ENCODE measurements at regions not wholly inside any gene's neighbourhood (a gene's known extent, or its start where the extent isn't known, plus 50 kb on each side); places are given as distances from the start of the nearest gene placed in this dataset.

DNA sequence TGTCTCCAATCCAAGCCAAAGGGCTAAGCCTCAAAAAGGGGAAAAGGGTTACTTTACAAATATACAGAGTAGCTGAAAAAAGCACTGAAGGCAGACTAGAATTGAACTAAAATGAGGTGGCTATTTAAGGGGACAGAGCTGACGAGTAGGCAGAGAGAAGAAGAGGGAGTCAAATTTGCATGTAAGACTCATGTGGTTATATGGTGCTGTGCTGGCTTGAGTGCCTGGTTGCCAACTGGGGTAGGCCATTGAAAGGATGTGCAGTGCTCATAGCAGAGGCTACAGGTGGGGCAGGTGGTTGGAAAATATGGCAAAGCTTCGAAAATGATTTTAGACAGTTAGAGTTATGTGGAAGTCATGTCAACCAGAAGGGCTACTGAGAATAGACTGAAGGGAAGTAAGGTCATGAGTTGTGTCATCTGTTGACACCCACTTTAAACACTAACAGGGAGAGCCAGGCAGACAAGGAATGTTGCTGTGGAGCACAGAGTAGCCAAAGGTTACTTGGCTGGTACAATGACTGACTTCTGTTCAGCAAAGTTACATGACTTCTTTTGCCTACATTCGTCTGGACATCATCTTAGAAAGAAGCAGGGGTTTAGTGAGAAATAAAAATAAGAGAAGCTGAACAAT lies 1210.4 kb downstream of the ADGRL3 start:
- DNase-seq (no peak), ATAC-seq (replicated peaks in 1 of 4) (no peak)
- no peaks in the 10 kb centered on the region for H3K27me3 ChIP-seq (replicated peaks in 1 of 2; ENCODE audit: control insufficient read depth in 2 of 2, extremely low read depth in 1 of 2, insufficient read depth in 2 of 2, low read length in 1 of 2)
- H3K4me3 ChIP-seq (ENCODE audit: control insufficient read depth in 1 of 2, extremely low read depth in 1 of 2, low read length in 1 of 2) = no peak overlapping the region
- no peaks in the 10 kb centered on the region for H3K4me1 ChIP-seq (ENCODE audit: control insufficient read depth in 1 of 2, extremely low read depth in 1 of 2, insufficient read depth in 2 of 2, low read length in 2 of 2)
- Mint-ChIP-seq H3K4me3 (no peak overlapping the region), H3K9me3 (peaks cover 12 to 19% (median 15%) of the 10 kb centered on the region in 3 donors), H3K4me1 (no peaks in the 10 kb centered on the region), H3K27me3 (no peaks in the 10 kb centered on the region), H3K36me3 (no peaks in the 10 kb centered on the region), H3K27ac (no peak overlapping the region)
- no peaks in the 10 kb centered on the region for H3K36me3 ChIP-seq (ENCODE audit: control insufficient read depth in 2 of 2, extremely low read depth in 1 of 2, insufficient read depth in 1 of 2, low read length in 1 of 2)
- ChIA-PET CTCF (no interaction called here), POLR2A (no interaction called here)
- no peaks in the 10 kb centered on the region for H3K9me3 ChIP-seq
- 71% methylated on average over 1 of the region's 3 CpGs for WGBS (ENCODE audit: insufficient coverage)
- H3K27ac ChIP-seq (ENCODE audit: low read length) = no peak overlapping the region

DNA sequence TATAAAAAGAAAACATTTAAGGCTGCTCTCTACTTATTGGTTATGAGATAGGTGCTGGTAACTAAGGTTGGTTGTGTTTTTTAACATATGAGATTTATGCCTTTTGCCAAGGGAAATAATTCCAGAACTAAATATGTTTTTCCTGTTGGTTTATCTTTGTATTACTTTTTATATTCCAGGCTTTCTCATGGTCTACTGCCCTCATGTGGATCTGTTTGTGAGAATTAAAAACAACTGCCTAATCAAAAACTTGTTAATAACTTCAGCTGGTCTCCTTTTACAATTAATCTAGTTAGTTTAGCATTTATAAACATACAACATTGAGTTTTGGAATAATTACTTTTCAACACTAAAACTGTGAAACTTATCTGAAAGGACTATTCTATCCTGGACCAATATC lies 1208.3 kb downstream of the ADGRL3 start:
- no peak for ATAC-seq (replicated peaks in 1 of 4)
- H3K36me3 Mint-ChIP-seq = no peaks in the 10 kb centered on the region
- no peaks in the 10 kb centered on the region for H3K4me1 Mint-ChIP-seq
- POLR2A ChIA-PET = no interaction called here
- H3K27me3 Mint-ChIP-seq = no peaks in the 10 kb centered on the region
- H3K9me3 Mint-ChIP-seq = peaks cover 17 to 19% (median 18%) of the 10 kb centered on the region in 3 donors
- H3K27me3 ChIP-seq (replicated peaks in 1 of 2; ENCODE audit: control insufficient read depth in 2 of 2, extremely low read depth in 1 of 2, insufficient read depth in 2 of 2, low read length in 1 of 2) = no peaks in the 10 kb centered on the region
- CTCF ChIA-PET = no interaction called here
- DNase-seq = no peak
- no peaks in the 10 kb centered on the region for H3K4me1 ChIP-seq (ENCODE audit: control insufficient read depth in 1 of 2, extremely low read depth in 1 of 2, insufficient read depth in 2 of 2, low read length in 2 of 2)
- H3K27ac ChIP-seq (ENCODE audit: low read length) = no peak overlapping the region
- H3K4me3 ChIP-seq (ENCODE audit: control insufficient read depth in 1 of 2, extremely low read depth in 1 of 2, low read length in 1 of 2) = no peak overlapping the region
- no peak overlapping the region for H3K27ac Mint-ChIP-seq
- H3K36me3 ChIP-seq (ENCODE audit: control insufficient read depth in 2 of 2, extremely low read depth in 1 of 2, insufficient read depth in 1 of 2, low read length in 1 of 2) = no peaks in the 10 kb centered on the region
- no peaks in the 10 kb centered on the region for H3K9me3 ChIP-seq
- no peak overlapping the region for H3K4me3 Mint-ChIP-seq

DNA sequence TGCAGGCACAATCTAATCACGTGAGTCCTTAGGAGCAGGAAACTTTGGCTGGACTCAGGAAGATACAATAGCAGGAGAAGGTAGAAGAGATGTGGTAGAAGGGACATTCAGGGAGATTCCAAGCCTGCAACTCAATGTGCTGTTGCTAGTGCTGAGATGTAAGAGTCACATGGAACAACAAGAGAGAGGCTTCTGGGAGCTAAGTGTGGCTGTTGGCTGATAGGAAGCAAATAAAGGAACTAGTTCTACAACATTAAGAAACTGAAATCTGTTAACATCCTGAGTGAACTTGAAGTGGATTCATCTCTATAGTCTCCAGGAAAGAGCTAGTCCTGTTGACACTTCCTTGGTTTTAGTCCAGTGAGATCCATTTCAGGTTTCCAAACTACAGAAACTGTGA lies 1207.4 kb downstream of the ADGRL3 start:
- ATAC-seq (replicated peaks in 1 of 4) (no peak), DNase-seq (no peak)
- Histone ChIP-seq H3K27me3 (replicated peaks in 1 of 2; ENCODE audit: control insufficient read depth in 2 of 2, extremely low read depth in 1 of 2, insufficient read depth in 2 of 2, low read length in 1 of 2) (no peaks in the 10 kb centered on the region), H3K4me1 (ENCODE audit: control insufficient read depth in 1 of 2, extremely low read depth in 1 of 2, insufficient read depth in 2 of 2, low read length in 2 of 2) (no peaks in the 10 kb centered on the region), H3K27ac (ENCODE audit: low read length) (no peak overlapping the region), H3K36me3 (ENCODE audit: control insufficient read depth in 2 of 2, extremely low read depth in 1 of 2, insufficient read depth in 1 of 2, low read length in 1 of 2) (no peaks in the 10 kb centered on the region), H3K9me3 (no peaks in the 10 kb centered on the region), H3K4me3 (ENCODE audit: control insufficient read depth in 1 of 2, extremely low read depth in 1 of 2, low read length in 1 of 2) (no peak overlapping the region)
- WGBS (ENCODE audit: insufficient coverage) = 78% methylated on average over 1 of the region's 1 CpG
- H3K4me3 Mint-ChIP-seq = no peak overlapping the region
- ChIA-PET POLR2A (no interaction called here), CTCF (no interaction called here)
- peaks cover 17 to 19% (median 18%) of the 10 kb centered on the region in 3 donors for H3K9me3 Mint-ChIP-seq
- no peaks in the 10 kb centered on the region for H3K36me3 Mint-ChIP-seq
- H3K4me1 Mint-ChIP-seq = no peaks in the 10 kb centered on the region
- no peaks in the 10 kb centered on the region for H3K27me3 Mint-ChIP-seq
- no peak overlapping the region for H3K27ac Mint-ChIP-seq

DNA sequence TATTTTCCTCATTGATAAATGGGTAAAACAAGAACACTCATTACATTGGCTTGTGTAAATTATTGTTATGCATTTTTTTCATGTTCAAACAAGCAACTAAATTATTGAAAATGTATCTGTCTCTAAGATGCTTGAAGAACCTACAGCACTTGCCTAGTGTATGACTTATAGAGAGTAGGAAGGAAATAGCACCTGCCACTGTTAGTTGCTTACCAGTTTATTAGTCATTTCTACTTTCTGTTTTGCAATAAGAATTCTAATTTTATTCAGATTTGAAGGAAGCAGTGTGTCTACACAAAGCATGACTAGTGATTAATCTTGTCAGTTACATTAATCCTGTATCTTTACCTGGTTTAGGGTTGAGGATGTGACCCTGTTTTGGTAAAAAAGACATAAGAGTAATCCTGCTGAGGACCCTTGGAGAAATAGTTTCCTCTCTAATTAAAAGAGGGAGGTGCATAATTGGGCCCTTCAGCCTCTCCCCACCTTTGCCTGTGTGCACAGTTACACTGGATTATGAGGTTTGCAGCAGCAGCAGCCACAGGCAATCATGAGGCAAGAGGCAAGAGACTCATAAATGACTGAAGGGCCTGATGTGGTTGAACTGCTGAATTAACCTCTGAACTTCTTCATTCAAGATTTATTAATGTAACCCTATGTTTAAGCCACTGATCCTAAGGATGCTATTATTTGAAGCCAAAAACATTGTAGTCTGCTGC lies 1202.1 kb downstream of the ADGRL3 start:
- Mint-ChIP-seq H3K27me3 (no peaks in the 10 kb centered on the region), H3K27ac (no peak overlapping the region), H3K9me3 (peaks cover 13 to 19% (median 14%) of the 10 kb centered on the region in 3 donors), H3K36me3 (no peaks in the 10 kb centered on the region), H3K4me1 (no peaks in the 10 kb centered on the region), H3K4me3 (no peak overlapping the region)
- DNase-seq (no peak), ATAC-seq (replicated peaks in 1 of 4) (no peak)
- no peak overlapping the region for H3K27ac ChIP-seq (ENCODE audit: low read length)
- CTCF ChIA-PET = no interaction called here
- no peak overlapping the region for H3K4me3 ChIP-seq (ENCODE audit: control insufficient read depth in 1 of 2, extremely low read depth in 1 of 2, low read length in 1 of 2)
- no peaks in the 10 kb centered on the region for H3K27me3 ChIP-seq (replicated peaks in 1 of 2; ENCODE audit: control insufficient read depth in 2 of 2, extremely low read depth in 1 of 2, insufficient read depth in 2 of 2, low read length in 1 of 2)
- POLR2A ChIA-PET = no interaction called here
- H3K9me3 ChIP-seq = no peaks in the 10 kb centered on the region
- no peaks in the 10 kb centered on the region for H3K36me3 ChIP-seq (ENCODE audit: control insufficient read depth in 2 of 2, extremely low read depth in 1 of 2, insufficient read depth in 1 of 2, low read length in 1 of 2)
- H3K4me1 ChIP-seq (ENCODE audit: control insufficient read depth in 1 of 2, extremely low read depth in 1 of 2, insufficient read depth in 2 of 2, low read length in 2 of 2) = no peaks in the 10 kb centered on the region

DNA sequence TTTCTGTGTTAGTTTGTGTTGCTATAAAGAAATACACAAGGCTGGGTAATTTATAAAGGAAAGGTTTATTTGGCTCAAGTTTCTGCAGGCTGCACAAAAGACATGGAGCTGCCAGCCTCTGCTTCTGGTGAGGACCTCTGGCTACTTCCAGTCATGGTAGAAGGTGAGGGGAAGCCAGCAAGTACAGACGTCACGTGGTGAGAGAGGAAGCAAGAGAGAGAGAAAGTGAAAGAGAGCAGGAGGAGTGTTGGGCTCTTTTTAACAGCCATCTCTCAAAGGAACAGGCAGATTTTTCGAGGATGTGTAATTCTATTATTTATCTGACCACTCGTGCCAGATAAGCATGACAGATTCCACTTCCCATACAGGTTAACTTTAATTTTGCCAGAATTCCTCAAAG lies 1199.1 kb downstream of the ADGRL3 start:
- Histone ChIP-seq H3K27ac (ENCODE audit: low read length) (no peak overlapping the region), H3K9me3 (no peaks in the 10 kb centered on the region), H3K36me3 (ENCODE audit: control insufficient read depth in 2 of 2, extremely low read depth in 1 of 2, insufficient read depth in 1 of 2, low read length in 1 of 2) (no peaks in the 10 kb centered on the region), H3K27me3 (replicated peaks in 1 of 2; ENCODE audit: control insufficient read depth in 2 of 2, extremely low read depth in 1 of 2, insufficient read depth in 2 of 2, low read length in 1 of 2) (no peaks in the 10 kb centered on the region), H3K4me3 (ENCODE audit: control insufficient read depth in 1 of 2, extremely low read depth in 1 of 2, low read length in 1 of 2) (no peak overlapping the region), H3K4me1 (ENCODE audit: control insufficient read depth in 1 of 2, extremely low read depth in 1 of 2, insufficient read depth in 2 of 2, low read length in 2 of 2) (no peaks in the 10 kb centered on the region)
- DNase-seq (no peak), ATAC-seq (replicated peaks in 1 of 4) (no peak)
- H3K4me1 Mint-ChIP-seq = no peaks in the 10 kb centered on the region
- H3K27me3 Mint-ChIP-seq = no peaks in the 10 kb centered on the region
- H3K9me3 Mint-ChIP-seq = peaks cover 7 to 19% (median 8%) of the 10 kb centered on the region in 3 donors
- POLR2A ChIA-PET = no interaction called here
- WGBS (ENCODE audit: insufficient coverage) = 37% methylated on average over 2 of the region's 4 CpGs
- CTCF ChIA-PET = no interaction called here
- no peaks in the 10 kb centered on the region for H3K36me3 Mint-ChIP-seq
- H3K27ac Mint-ChIP-seq = no peak overlapping the region
- no peak overlapping the region for H3K4me3 Mint-ChIP-seq

DNA sequence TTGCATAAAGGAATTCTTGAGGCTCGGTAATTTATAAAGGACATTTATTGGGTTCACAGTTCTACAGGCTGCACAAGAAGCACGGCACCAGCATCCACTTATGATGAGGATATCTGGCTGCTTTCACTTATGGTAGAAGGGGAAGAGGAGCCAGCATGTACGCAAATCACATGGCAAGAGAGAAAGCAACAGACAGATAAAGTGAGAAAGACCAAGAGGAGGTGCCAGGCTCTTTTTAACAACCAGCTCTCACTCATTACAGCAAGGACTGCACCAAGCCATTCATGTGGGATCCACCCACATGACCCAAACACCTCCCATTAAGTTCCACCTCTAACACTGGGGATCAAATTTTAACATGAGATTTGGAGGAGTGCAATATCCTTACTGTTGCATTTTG lies 1198.2 kb downstream of the ADGRL3 start:
- H3K4me3 ChIP-seq (ENCODE audit: control insufficient read depth in 1 of 2, extremely low read depth in 1 of 2, low read length in 1 of 2) = no peak overlapping the region
- no peaks in the 10 kb centered on the region for H3K27me3 Mint-ChIP-seq
- DNase-seq (no peak), ATAC-seq (replicated peaks in 1 of 4) (no peak)
- no peak overlapping the region for H3K27ac Mint-ChIP-seq
- no peaks in the 10 kb centered on the region for H3K9me3 ChIP-seq
- ChIA-PET CTCF (no interaction called here), POLR2A (no interaction called here)
- H3K36me3 ChIP-seq (ENCODE audit: control insufficient read depth in 2 of 2, extremely low read depth in 1 of 2, insufficient read depth in 1 of 2, low read length in 1 of 2) = no peaks in the 10 kb centered on the region
- H3K9me3 Mint-ChIP-seq = peaks cover 8 to 22% (median 12%) of the 10 kb centered on the region in 3 donors
- H3K4me3 Mint-ChIP-seq = no peak overlapping the region
- WGBS (ENCODE audit: insufficient coverage) = 69% methylated on average over 3 of the region's 3 CpGs
- H3K4me1 ChIP-seq (ENCODE audit: control insufficient read depth in 1 of 2, extremely low read depth in 1 of 2, insufficient read depth in 2 of 2, low read length in 2 of 2) = no peaks in the 10 kb centered on the region
- H3K4me1 Mint-ChIP-seq = no peaks in the 10 kb centered on the region
- H3K27ac ChIP-seq (ENCODE audit: low read length) = no peak overlapping the region
- H3K27me3 ChIP-seq (replicated peaks in 1 of 2; ENCODE audit: control insufficient read depth in 2 of 2, extremely low read depth in 1 of 2, insufficient read depth in 2 of 2, low read length in 1 of 2) = no peaks in the 10 kb centered on the region
- H3K36me3 Mint-ChIP-seq = no peaks in the 10 kb centered on the region

DNA sequence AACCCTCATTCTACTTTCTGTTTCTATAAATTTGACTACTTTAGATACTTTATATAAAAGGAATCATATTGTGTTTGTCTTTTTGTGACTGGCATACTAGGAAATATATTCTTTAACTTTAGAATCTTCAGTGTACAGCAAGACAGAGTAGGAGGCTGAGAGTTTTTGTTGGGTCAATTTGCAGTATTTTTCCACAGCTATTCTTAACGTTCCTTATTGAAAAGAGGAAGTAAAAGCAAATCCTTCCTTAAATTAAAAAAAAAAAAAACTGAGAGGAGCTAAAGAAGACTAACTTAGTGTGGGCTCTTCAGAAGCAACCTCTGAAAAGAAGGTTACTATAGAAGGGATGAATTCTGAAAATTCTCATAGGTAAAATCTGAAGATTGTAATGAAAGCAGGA lies 1194.6 kb downstream of the ADGRL3 start:
- Histone ChIP-seq H3K9me3 (no peaks in the 10 kb centered on the region), H3K36me3 (ENCODE audit: control insufficient read depth in 2 of 2, extremely low read depth in 1 of 2, insufficient read depth in 1 of 2, low read length in 1 of 2) (no peaks in the 10 kb centered on the region), H3K27me3 (replicated peaks in 1 of 2; ENCODE audit: control insufficient read depth in 2 of 2, extremely low read depth in 1 of 2, insufficient read depth in 2 of 2, low read length in 1 of 2) (no peaks in the 10 kb centered on the region), H3K4me1 (ENCODE audit: control insufficient read depth in 1 of 2, extremely low read depth in 1 of 2, insufficient read depth in 2 of 2, low read length in 2 of 2) (no peaks in the 10 kb centered on the region), H3K27ac (ENCODE audit: low read length) (no peak overlapping the region), H3K4me3 (ENCODE audit: control insufficient read depth in 1 of 2, extremely low read depth in 1 of 2, low read length in 1 of 2) (no peak overlapping the region)
- Mint-ChIP-seq H3K9me3 (peaks cover 10 to 22% (median 12%) of the 10 kb centered on the region in 3 donors), H3K27me3 (no peaks in the 10 kb centered on the region), H3K4me3 (no peak overlapping the region), H3K27ac (no peak overlapping the region), H3K4me1 (no peaks in the 10 kb centered on the region), H3K36me3 (no peaks in the 10 kb centered on the region)
- ATAC-seq (replicated peaks in 1 of 4) (no peak), DNase-seq (no peak)
- POLR2A ChIA-PET = no interaction called here
- CTCF ChIA-PET = no interaction called here
- no CpG with 5 or more reads among the region's 1 CpG for WGBS (ENCODE audit: insufficient coverage)
